NCI-H128 (cell line): ENCODE measurements at regions not wholly inside any gene's neighbourhood (a gene's known extent, or its start where the extent isn't known, plus 50 kb on each side); places are given as distances from the start of the nearest gene placed in this dataset.

Experiments used
- DNase-seq: peaks from one replicate; lab custom pipeline; 2025; ENCODE audit not compliant: unreplicated experiment; lab: John Stamatoyannopoulos, UW

GRCh38 chr12:98126637-98127335 is 388.6 kb upstream of the TMPO start:
- DNase-seq = no peak

DNA sequence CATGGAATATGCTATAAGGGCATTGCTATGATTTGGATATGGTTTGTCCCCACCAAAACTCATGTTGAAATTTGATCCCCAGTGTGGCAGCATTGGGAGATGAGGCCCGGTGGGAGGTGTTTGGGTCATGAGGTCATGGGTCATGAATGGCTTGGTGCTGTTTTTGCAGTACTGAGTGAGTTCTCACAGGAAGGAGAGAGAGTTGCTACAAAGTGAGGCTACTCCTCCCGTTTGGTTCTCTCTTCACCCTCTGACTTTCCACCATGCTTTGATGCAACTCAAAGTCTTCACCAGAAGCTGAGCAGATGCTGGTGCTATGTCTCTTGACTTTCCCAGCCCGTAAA is 388.1 kb upstream of the TMPO start:
- no peak for DNase-seq

GRCh38 chr12:98127854-98128253 is 387.5 kb upstream of the TMPO start:
- DNase-seq = no peak

GRCh38 chr12:98136544-98136943 is 378.8 kb upstream of the TMPO start:
- no peak for DNase-seq

GRCh38 chr12:98137278-98137677 is 378.1 kb upstream of the TMPO start:
- no peak for DNase-seq

DNA sequence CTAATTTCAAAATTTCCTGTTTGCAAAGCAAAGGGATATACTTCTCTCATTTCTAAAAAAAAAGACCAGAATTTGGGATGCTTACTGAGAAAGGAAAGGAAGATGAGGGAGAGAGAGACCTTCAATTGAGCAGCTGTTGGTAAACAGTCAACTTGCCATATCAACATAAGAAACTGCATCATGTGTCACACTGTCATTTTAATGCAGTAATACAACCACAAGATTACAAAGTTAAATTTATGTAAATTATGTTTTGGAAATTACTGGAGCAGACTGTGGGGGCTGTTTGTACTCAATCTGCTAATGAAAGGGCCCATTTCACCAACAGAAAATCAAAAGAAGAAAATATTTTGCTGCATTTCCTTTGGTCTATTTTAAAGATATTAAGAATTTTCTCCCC is 370.4 kb upstream of the TMPO start:
- DNase-seq = no peak

DNA sequence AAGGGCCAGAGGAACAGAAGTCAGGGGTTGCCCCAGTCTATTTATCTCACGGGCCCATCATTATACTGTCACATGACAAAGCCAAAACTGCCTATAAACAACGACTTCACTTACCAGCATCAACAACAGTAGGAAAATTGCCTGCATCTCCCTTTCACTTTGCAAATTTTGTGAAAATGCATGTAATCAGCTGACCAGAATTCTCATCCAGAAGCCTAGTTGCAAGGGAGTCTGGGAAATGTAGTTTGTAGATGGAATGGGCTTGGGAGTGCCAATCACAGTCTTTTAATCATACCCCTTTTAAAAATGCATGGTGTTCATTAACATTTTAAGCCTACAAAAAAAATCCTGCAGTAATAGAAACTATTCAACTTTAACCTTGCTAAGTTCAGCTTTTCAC is 369.3 kb upstream of the TMPO start:
- DNase-seq = no peak

- DNase-seq = no peak
These were observed 368.9 kb upstream of the TMPO start for GRCh38 chr12:98146487-98146886.

GRCh38 chr12:98149270-98149669 is 366.1 kb upstream of the TMPO start:
- DNase-seq = no peak

GRCh38 chr12:98149691-98150210 is 365.6 kb upstream of the TMPO start:
- DNase-seq = no peak

DNA sequence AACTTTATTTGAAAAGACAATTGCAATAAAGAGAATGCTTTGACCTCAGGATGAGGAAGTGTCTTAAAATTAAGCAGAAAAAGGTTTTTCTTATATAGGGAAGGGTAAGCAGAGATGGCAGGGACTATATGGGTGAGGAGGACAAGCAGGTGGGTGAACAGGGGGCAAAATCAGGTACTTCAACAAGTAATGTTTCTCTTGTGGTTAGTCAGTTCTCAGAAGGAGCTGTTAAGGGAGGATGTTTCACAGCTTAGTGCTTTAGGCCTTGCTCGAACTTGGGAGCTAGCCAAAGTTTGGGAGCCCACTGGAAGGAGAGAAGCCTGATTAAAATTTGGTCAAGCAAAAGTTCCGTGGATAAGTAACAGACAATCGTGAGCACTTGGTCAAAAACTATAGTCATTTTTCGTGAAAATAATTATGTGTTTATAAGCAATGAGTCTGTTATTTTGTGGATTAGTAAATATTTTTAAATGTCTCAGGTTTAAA is 364.2 kb upstream of the TMPO start:
- DNase-seq = no peak

- no peak for DNase-seq
These were observed 363.4 kb upstream of the TMPO start for GRCh38 chr12:98151984-98152383.

DNA sequence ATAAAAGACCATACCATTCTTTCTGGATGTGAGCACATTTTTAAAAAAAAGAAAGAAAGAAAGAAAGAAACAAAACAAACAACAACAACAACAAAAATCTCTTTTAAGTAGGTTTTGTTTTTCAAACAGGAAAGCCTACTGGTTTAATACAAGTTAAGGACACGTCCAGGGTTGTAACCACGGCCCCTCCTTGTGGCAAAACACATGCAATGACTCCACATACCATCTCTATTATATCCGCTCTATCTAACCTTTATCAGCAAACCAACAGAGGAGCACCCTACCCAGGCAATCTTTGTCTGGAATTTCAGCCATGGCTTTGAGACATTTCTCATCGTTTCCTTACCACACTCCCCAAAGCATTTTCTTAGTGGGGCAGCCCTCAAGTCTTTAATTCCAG is 360.5 kb upstream of the TMPO start:
- peak; percentile 38 for DNase-seq

- no peak for DNase-seq
These were observed 358.7 kb upstream of the TMPO start for GRCh38 chr12:98156697-98157096.

- DNase-seq = no peak
These were observed 352.3 kb upstream of the TMPO start for GRCh38 chr12:98162906-98163678.

DNA sequence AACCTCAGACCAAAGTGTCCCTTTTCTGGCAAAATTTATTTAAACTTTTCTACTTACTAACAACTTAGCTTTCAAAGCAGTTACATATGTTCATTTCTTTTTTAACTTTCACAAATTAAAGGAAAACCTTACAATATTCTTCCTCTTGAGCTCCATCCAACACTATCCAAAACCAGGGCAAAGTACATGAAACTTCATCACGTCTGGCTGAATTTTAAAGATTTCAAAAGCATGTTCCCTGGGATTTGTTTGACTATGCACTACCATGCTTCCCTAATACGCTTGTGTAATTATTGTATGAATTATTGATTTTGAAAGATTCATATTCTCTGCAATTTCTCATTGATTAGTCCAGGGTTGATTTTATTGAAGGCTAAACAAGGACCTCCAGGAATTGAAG is 343.1 kb upstream of the TMPO start:
- no peak for DNase-seq

DNA sequence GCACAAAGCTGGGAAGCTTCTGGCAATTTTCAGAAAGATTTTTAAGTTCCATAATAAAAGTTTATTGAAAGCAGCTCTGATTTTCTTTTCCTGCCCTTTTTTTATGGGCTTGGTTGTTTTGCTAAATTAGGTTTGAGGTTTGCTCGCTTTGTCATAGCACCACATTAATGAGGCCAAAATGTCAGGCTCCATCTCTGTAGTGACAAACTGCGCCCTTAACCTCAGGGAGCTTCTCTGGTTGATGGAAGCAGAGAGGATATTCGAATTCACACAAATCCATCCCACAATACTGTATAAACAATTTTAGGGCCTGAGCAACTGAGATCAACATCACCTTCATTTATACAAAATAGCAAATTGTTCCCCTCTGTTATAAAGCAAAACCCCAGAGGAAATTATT is 342.6 kb upstream of the TMPO start:
- DNase-seq = no peak

- no peak for DNase-seq
These were observed 341.5 kb upstream of the TMPO start for GRCh38 chr12:98173773-98174427.

- no peak for DNase-seq
These were observed 341.0 kb upstream of the TMPO start for GRCh38 chr12:98174428-98174809.

DNA sequence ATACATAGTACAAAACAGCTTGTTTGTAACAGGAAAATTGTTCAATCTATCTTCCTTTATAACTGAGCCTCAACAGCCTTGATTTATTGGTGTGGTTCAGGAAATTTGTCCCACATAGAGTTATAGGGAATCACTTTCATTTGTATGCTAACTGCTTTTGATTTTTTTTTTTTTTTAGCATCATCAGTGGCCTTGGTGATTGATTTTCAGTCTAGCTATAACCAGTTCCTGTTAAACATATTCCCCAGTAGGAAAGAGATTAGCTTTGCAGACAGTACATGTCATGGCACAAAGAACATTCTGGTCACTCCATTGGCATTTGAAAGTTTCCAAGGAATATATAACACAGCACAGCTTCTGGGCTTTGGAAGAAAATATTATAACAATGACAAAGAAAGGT is 337.3 kb upstream of the TMPO start:
- DNase-seq = no peak

GRCh38 chr12:98179151-98179550 is 336.2 kb upstream of the TMPO start:
- DNase-seq = no peak

DNA sequence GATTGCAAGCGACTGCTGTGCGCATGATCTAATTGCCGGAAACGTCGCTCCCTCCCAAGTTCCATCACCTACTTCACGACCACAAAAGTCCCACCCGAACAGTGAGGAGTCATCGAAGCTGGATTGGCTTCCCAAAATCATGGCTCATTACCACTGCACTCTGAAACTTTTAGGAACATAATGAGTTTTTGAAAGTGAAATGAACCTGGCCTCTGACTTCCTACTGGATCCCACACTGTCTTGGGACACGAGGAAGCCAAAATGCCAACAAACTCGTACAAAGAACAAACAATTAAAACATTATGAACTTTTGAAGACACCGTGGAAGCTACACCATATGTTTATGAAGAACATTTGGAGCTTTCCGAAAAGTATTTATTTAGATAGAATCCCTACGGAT is 334.8 kb upstream of the TMPO start:
- no peak for DNase-seq
